ENCODE measurements at regions not wholly inside any gene's neighbourhood (a gene's known extent, or its start where the extent isn't known, plus 50 kb on each side); places are given as distances from the start of the nearest gene placed in this dataset.

DNA sequence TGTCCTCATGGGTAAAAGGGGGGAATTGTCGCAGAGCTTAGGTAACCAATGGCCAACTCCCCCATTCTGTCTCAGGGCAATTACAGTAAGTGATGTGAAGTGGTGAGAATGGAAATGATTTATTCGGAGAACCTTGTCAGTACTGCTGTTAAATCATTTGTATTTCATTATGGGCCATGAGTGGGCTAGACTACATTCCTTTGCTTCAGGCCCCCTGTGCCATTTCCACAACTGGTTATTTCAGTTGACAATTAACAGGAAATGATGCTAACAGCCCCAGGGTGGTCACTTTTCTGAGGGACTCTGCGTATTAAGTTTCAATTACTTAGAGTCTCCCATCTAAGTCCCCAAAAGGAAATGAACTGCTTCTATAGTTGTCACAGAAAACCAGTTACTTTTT, 653.7 kb downstream of the CCDC171 start:
- peak overlapping the region; percentile 77 for H3K27ac ChIP-seq (ENCODE audit: low read length)
- no peaks in the 10 kb centered on the region for H3K36me3 ChIP-seq (ENCODE audit: insufficient read depth, low read length)
- TF ChIP-seq EZH2 (IDR thresholded peaks at IDR 0.05; ENCODE audit: borderline replicate concordance, low read depth, low read length, severe bottlenecking), result no peak
- no peak for TF ChIP-seq CTCF (IDR thresholded peaks at IDR 0.05; ENCODE audit: borderline replicate concordance, extremely low read depth, low read length, poor library complexity, severe bottlenecking)
- no peaks in the 10 kb centered on the region for H3K79me2 ChIP-seq (ENCODE audit: insufficient read depth, low read length)
- DNase-seq (no peak), ATAC-seq (ENCODE audit: insufficient read depth, low read depth) (no peak)
- H3K9ac ChIP-seq (ENCODE audit: low read depth, low read length), result no peak overlapping the region; the same call in 1 of the 2 replicates
- H2AFZ ChIP-seq (ENCODE audit: low read depth, low read length), result no peak overlapping the region
- H3K4me3 ChIP-seq (ENCODE audit: low read depth in 1 of 2, low read length in 2 of 2), result no peak overlapping the region
- H3K27me3 ChIP-seq (ENCODE audit: insufficient read depth, low read length, poor library complexity), result no peaks in the 10 kb centered on the region
- peaks cover 20% of the 10 kb centered on the region for H3K4me1 ChIP-seq (ENCODE audit: insufficient read depth, low read length)
- no peaks in the 10 kb centered on the region for H4K20me1 ChIP-seq (ENCODE audit: insufficient read depth, low read length)
- H3K4me2 ChIP-seq (ENCODE audit: insufficient read depth, low read length), result peak overlapping the region; percentile 60; the same call in 1 of the 2 replicates
- H3K9me3 ChIP-seq (ENCODE audit: insufficient read depth, low read length, severe bottlenecking), result no peaks in the 10 kb centered on the region

DNA sequence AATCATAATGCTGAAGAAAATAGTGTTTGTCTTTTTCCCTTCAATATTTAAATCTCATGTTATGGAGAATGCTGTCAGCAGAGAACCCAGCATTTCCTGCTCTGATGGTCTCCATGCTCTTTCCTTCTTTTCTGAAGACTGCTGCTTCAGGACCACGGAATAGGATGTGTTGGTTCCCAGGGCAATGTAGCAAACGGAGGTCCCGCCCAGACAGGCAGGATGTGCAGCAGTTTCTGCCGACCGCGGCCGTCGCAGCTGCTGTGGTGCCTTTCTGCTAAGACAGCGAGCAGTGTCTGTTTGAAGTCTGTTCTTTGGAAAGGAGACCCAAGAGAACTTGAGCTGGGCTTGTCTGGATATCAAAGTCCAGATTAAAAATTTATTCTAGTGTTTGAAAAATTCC, 654.3 kb downstream of the CCDC171 start:
- peak; percentile 86 for DNase-seq
- peak; percentile 100 for ATAC-seq (ENCODE audit: insufficient read depth, low read depth)
- Histone ChIP-seq H3K27me3 (ENCODE audit: insufficient read depth, low read length, poor library complexity) (no peaks in the 10 kb centered on the region), H3K9ac (ENCODE audit: low read depth, low read length) (peak overlapping the region; percentile 34), H4K20me1 (ENCODE audit: insufficient read depth, low read length) (no peaks in the 10 kb centered on the region), H3K4me1 (ENCODE audit: insufficient read depth, low read length) (peaks cover 20% of the 10 kb centered on the region), H3K27ac (ENCODE audit: low read length) (peak overlapping the region; percentile 77), H3K4me2 (ENCODE audit: insufficient read depth, low read length) (peak overlapping the region; percentile 60), H3K36me3 (ENCODE audit: insufficient read depth, low read length) (no peaks in the 10 kb centered on the region), H3K79me2 (ENCODE audit: insufficient read depth, low read length) (no peaks in the 10 kb centered on the region), H3K9me3 (ENCODE audit: insufficient read depth, low read length, severe bottlenecking) (no peaks in the 10 kb centered on the region), H3K4me3 (ENCODE audit: low read depth in 1 of 2, low read length in 2 of 2) (peak overlapping the region in 1 of 2 experiments; percentile 40; a peak in 2 of 4 replicates), H2AFZ (ENCODE audit: low read depth, low read length) (peak overlapping the region; percentile 72)
- TF ChIP-seq CTCF (IDR thresholded peaks at IDR 0.05; ENCODE audit: borderline replicate concordance, extremely low read depth, low read length, poor library complexity, severe bottlenecking), result no peak
- TF ChIP-seq EZH2 (IDR thresholded peaks at IDR 0.05; ENCODE audit: borderline replicate concordance, low read depth, low read length, severe bottlenecking), result no peak

- Histone ChIP-seq H4K20me1 (ENCODE audit: insufficient read depth, low read length) (no peaks in the 10 kb centered on the region), H3K4me2 (ENCODE audit: insufficient read depth, low read length) (no peak overlapping the region), H3K4me3 (ENCODE audit: low read depth in 1 of 2, low read length in 2 of 2) (no peak overlapping the region), H3K9me3 (ENCODE audit: insufficient read depth, low read length, severe bottlenecking) (no peaks in the 10 kb centered on the region), H3K79me2 (ENCODE audit: insufficient read depth, low read length) (no peaks in the 10 kb centered on the region), H3K27me3 (ENCODE audit: insufficient read depth, low read length, poor library complexity) (no peaks in the 10 kb centered on the region), H3K9ac (ENCODE audit: low read depth, low read length) (no peak overlapping the region), H2AFZ (ENCODE audit: low read depth, low read length) (no peak overlapping the region), H3K36me3 (ENCODE audit: insufficient read depth, low read length) (no peaks in the 10 kb centered on the region), H3K27ac (ENCODE audit: low read length) (no peak overlapping the region), H3K4me1 (ENCODE audit: insufficient read depth, low read length) (peaks cover 20% of the 10 kb centered on the region)
- DNase-seq, result no peak
- TF ChIP-seq CTCF (IDR thresholded peaks at IDR 0.05; ENCODE audit: borderline replicate concordance, extremely low read depth, low read length, poor library complexity, severe bottlenecking) (no peak), EZH2 (IDR thresholded peaks at IDR 0.05; ENCODE audit: borderline replicate concordance, low read depth, low read length, severe bottlenecking) (no peak)
- ATAC-seq (ENCODE audit: insufficient read depth, low read depth), result no peak
Observed at GRCh38 chr9:16210440-16210839, 657.6 kb downstream of the CCDC171 start.

DNA sequence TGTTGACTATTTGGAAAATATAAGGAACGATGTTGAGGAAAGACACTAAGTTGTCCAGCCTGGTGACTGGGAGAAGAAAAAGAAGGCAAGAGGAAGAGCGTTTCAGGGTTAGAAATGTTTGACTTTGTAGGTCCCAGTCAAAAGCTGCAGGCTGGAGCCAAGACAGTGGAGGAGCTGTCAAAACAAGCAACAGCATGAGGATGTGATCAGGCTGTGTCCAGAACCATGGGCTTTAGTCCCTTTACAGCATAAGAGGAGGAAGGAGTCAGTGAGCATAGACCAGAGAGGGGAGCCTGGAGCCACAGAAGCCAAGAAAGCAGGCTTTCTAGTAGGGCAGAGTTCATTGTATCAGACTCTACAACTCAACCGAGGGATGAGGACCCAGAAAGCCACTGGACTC, 658.5 kb downstream of the BNC2 start:
- H3K4me2 ChIP-seq (ENCODE audit: insufficient read depth, low read length), result no peak overlapping the region
- no peaks in the 10 kb centered on the region for H3K36me3 ChIP-seq (ENCODE audit: insufficient read depth, low read length)
- H3K4me1 ChIP-seq (ENCODE audit: insufficient read depth, low read length), result peaks cover 11% of the 10 kb centered on the region
- DNase-seq (no peak), ATAC-seq (ENCODE audit: insufficient read depth, low read depth) (no peak)
- H3K79me2 ChIP-seq (ENCODE audit: insufficient read depth, low read length), result no peaks in the 10 kb centered on the region
- no peaks in the 10 kb centered on the region for H4K20me1 ChIP-seq (ENCODE audit: insufficient read depth, low read length)
- no peak overlapping the region for H3K27ac ChIP-seq (ENCODE audit: low read length)
- no peaks in the 10 kb centered on the region for H3K27me3 ChIP-seq (ENCODE audit: insufficient read depth, low read length, poor library complexity)
- no peaks in the 10 kb centered on the region for H3K9me3 ChIP-seq (ENCODE audit: insufficient read depth, low read length, severe bottlenecking)
- H2AFZ ChIP-seq (ENCODE audit: low read depth, low read length), result no peak overlapping the region
- no peak overlapping the region for H3K4me3 ChIP-seq (ENCODE audit: low read depth in 1 of 2, low read length in 2 of 2)
- no peak overlapping the region for H3K9ac ChIP-seq (ENCODE audit: low read depth, low read length)
- no peak for TF ChIP-seq CTCF (IDR thresholded peaks at IDR 0.05; ENCODE audit: borderline replicate concordance, extremely low read depth, low read length, poor library complexity, severe bottlenecking)
- no peak for TF ChIP-seq EZH2 (IDR thresholded peaks at IDR 0.05; ENCODE audit: borderline replicate concordance, low read depth, low read length, severe bottlenecking)

Data from DND-41 (cell line).